ENCODE measurements at regions not wholly inside any gene's neighbourhood (a gene's known extent, or its start where the extent isn't known, plus 50 kb on each side); places are given as distances from the start of the nearest gene placed in this dataset.

DNA sequence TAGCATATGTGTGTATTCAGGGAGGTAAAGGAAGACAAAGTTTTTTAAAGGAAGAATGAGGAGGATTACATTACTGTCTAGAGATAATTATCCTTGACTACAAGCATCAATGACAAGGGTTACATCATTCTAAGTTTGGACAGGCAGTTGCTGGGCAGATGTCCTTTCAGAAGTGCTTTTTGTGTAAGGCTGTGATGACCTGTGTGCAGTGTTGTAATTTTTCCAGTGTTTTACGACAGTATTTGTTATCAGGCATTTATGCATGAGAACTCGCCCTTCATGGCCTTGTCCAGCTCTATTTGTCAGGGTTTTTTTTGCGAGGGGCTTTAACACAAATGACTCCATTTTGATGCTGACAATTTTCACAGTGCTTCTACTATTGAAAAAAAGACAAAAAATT is 658.3 kb upstream of the NXPH2 start:
- TF ChIP-seq POLR2A (IDR thresholded peaks at IDR 0.05), result no peak
- TF ChIP-seq, protein P1, sequence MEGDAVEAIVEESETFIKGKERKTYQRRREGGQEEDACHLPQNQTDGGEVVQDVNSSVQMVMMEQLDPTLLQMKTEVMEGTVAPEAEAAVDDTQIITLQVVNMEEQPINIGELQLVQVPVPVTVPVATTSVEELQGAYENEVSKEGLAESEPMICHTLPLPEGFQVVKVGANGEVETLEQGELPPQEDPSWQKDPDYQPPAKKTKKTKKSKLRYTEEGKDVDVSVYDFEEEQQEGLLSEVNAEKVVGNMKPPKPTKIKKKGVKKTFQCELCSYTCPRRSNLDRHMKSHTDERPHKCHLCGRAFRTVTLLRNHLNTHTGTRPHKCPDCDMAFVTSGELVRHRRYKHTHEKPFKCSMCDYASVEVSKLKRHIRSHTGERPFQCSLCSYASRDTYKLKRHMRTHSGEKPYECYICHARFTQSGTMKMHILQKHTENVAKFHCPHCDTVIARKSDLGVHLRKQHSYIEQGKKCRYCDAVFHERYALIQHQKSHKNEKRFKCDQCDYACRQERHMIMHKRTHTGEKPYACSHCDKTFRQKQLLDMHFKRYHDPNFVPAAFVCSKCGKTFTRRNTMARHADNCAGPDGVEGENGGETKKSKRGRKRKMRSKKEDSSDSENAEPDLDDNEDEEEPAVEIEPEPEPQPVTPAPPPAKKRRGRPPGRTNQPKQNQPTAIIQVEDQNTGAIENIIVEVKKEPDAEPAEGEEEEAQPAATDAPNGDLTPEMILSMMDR (IDR thresholded peaks at IDR 0.05), result no peak

Data from gastroesophageal sphincter (tissue), 3 donors.